ENCODE measurements at regions not wholly inside any gene's neighbourhood (a gene's known extent, or its start where the extent isn't known, plus 50 kb on each side); places are given as distances from the start of the nearest gene placed in this dataset.

- TF ChIP-seq CTCF (IDR thresholded peaks at IDR 0.05) (no peak), POLR2A (IDR thresholded peaks at IDR 0.05) (no peak)
Observed at GRCh38 chr1:42008264-42008663, 89.5 kb upstream of the HIVEP3 start.
